Fibroblast of lung (primary cell): ENCODE measurements at regions not wholly inside any gene's neighbourhood (a gene's known extent, or its start where the extent isn't known, plus 50 kb on each side); places are given as distances from the start of the nearest gene placed in this dataset.

Experiments used
- DNase-seq, 2 donors: peaks; one replicate each; pipeline versions ENCODE4 v3.0.0 to v3.0.0-alpha.2; 2010; ENCODE audit warnings: low read depth in 2 of 2
- H2AFZ ChIP-seq: 2 replicates; pipeline ENCODE4 v1.5.1; 2012; ENCODE audit warnings: low read length, control low read depth, inconsistent platforms
- H3K27ac ChIP-seq: 2 replicates; pipeline ENCODE4 v1.5.1; 2011; ENCODE audit warnings: low read length, control low read depth; ENCODE audit not compliant: insufficient read depth
- H3K27me3 ChIP-seq: 2 replicates; pipeline ENCODE4 v1.5.1; 2011; ENCODE audit warnings: mild to moderate bottlenecking, low read length; ENCODE audit not compliant: control insufficient read depth, insufficient read depth
- H3K36me3 ChIP-seq: 2 replicates; pipeline ENCODE4 v1.5.1; 2011; ENCODE audit warnings: low read length; ENCODE audit not compliant: control insufficient read depth, insufficient read depth
- H3K4me1 ChIP-seq: 2 replicates; pipeline ENCODE4 v1.5.1; 2011; ENCODE audit warnings: low read length; ENCODE audit not compliant: control insufficient read depth, insufficient read depth; ENCODE audit errors: extremely low read depth
- H3K4me2 ChIP-seq: 2 replicates; pipeline ENCODE4 v1.5.1; 2011; ENCODE audit warnings: low read length, control low read depth; ENCODE audit not compliant: insufficient read depth; ENCODE audit errors: extremely low read depth
- H3K4me3 ChIP-seq, 4 experiments: fragments of 200-600 bp in 1 of 4; sonication (generic) in 1 of 4; replicated peaks in 1 of 4; 2 replicates each; pipeline ENCODE4 v1.5.1; 2011 to 2016; ENCODE audit warnings: low read length in 4 of 4, low read depth in 3 of 4, mild to moderate bottlenecking in 3 of 4, control low read depth in 2 of 4, inconsistent platforms in 1 of 4, mixed read lengths in 1 of 4; ENCODE audit not compliant: insufficient read depth in 1 of 4; ENCODE audit errors: control extremely low read depth in 1 of 4
- H3K79me2 ChIP-seq: 2 replicates; pipeline ENCODE4 v1.5.1; 2012; ENCODE audit warnings: mild to moderate bottlenecking, low read length, inconsistent platforms; ENCODE audit not compliant: control insufficient read depth, insufficient read depth
- H3K9ac ChIP-seq: 2 replicates; pipeline ENCODE4 v1.5.1; 2011; ENCODE audit warnings: mild to moderate bottlenecking, low read length, control low read depth; ENCODE audit not compliant: insufficient read depth
- H3K9me3 ChIP-seq: 2 replicates; pipeline ENCODE4 v1.5.1; 2012; ENCODE audit warnings: low read depth, low read length; ENCODE audit not compliant: control insufficient read depth, insufficient read depth
- H4K20me1 ChIP-seq: 2 replicates; pipeline ENCODE4 v1.5.1; 2011; ENCODE audit warnings: low read length; ENCODE audit not compliant: control insufficient read depth, insufficient read depth; ENCODE audit errors: extremely low read depth
- CTCF ChIP-seq, 2 donors: IDR thresholded peaks in 1 of 2; conservative IDR thresholded peaks in 1 of 2; 1 replicate in 1 of 2; 2 replicates in 1 of 2; pipeline ENCODE4 v1.5.1; 2011 to 2012; ENCODE audit warnings: low read length in 2 of 2, control low read depth in 1 of 2, inconsistent platforms in 1 of 2, low read depth in 1 of 2, mild to moderate bottlenecking in 1 of 2
- EZH2 ChIP-seq: IDR thresholded peaks from 2 replicates; pipeline ENCODE4 v1.5.1; 2012; ENCODE audit warnings: low read length, control low read depth, mild to moderate bottlenecking; ENCODE audit errors: missing control alignments

- DNase-seq = no peak
- Histone ChIP-seq H2AFZ (no peak overlapping the region), H3K27ac (no peak overlapping the region), H3K4me1 (no peaks in the 10 kb centered on the region), H3K4me2 (no peak overlapping the region), H3K27me3 (peaks cover 4% of the 10 kb centered on the region), H3K79me2 (no peaks in the 10 kb centered on the region), H3K9me3 (no peaks in the 10 kb centered on the region), H3K36me3 (no peaks in the 10 kb centered on the region), H4K20me1 (no peaks in the 10 kb centered on the region), H3K9ac (no peak overlapping the region), H3K4me3 (no peak overlapping the region)
- TF ChIP-seq CTCF (conservative IDR thresholded peaks at IDR 0.05 in 1 of 2, IDR thresholded peaks at IDR 0.05 in 1 of 2; ENCODE audit: low read depth in 1 of 2, low read length in 2 of 2) (no peak), EZH2 (no peak)
Measured at GRCh38 chr11:69569306-69570200, 71.4 kb upstream of the CCND1 start.

- no peak overlapping the region for H3K27ac ChIP-seq
- H3K4me2 ChIP-seq = no peak overlapping the region
- H3K4me3 ChIP-seq = no peak overlapping the region
- H3K79me2 ChIP-seq = no peaks in the 10 kb centered on the region
- no peak overlapping the region for H2AFZ ChIP-seq
- H3K27me3 ChIP-seq = peaks cover 4% of the 10 kb centered on the region
- no peaks in the 10 kb centered on the region for H4K20me1 ChIP-seq
- H3K4me1 ChIP-seq = no peaks in the 10 kb centered on the region
- no peak overlapping the region for H3K9ac ChIP-seq
- no peaks in the 10 kb centered on the region for H3K9me3 ChIP-seq
- H3K36me3 ChIP-seq = no peaks in the 10 kb centered on the region
- TF ChIP-seq EZH2 (no peak), CTCF (conservative IDR thresholded peaks at IDR 0.05 in 1 of 2, IDR thresholded peaks at IDR 0.05 in 1 of 2; ENCODE audit: low read depth in 1 of 2, low read length in 2 of 2) (no peak)
- no peak for DNase-seq
Measured at GRCh38 chr11:69572233-69572860, 68.6 kb upstream of the CCND1 start.

- Histone ChIP-seq H3K4me3 (no peak overlapping the region), H3K4me2 (no peak overlapping the region), H3K4me1 (no peaks in the 10 kb centered on the region), H3K27me3 (peaks cover 4% of the 10 kb centered on the region), H4K20me1 (no peaks in the 10 kb centered on the region), H3K36me3 (no peaks in the 10 kb centered on the region), H3K9ac (no peak overlapping the region), H3K9me3 (no peaks in the 10 kb centered on the region), H3K79me2 (no peaks in the 10 kb centered on the region), H2AFZ (no peak overlapping the region), H3K27ac (no peak overlapping the region)
- no peak for TF ChIP-seq CTCF (conservative IDR thresholded peaks at IDR 0.05 in 1 of 2, IDR thresholded peaks at IDR 0.05 in 1 of 2; ENCODE audit: low read depth in 1 of 2, low read length in 2 of 2)
- no peak for TF ChIP-seq EZH2
- no peak for DNase-seq
Measured at GRCh38 chr11:69572861-69573260, 68.1 kb upstream of the CCND1 start.
